ENCODE measurements at regions not wholly inside any gene's neighbourhood (a gene's known extent, or its start where the extent isn't known, plus 50 kb on each side); places are given as distances from the start of the nearest gene placed in this dataset.

- no peak for DNase-seq
These were observed 183.3 kb upstream of the ZP4 start for GRCh38 chr1:238073991-238074390.

- no peak for DNase-seq
These were observed 180.3 kb upstream of the ZP4 start for GRCh38 chr1:238071061-238071460.

- DNase-seq = no peak
These were observed 172.7 kb upstream of the ZP4 start for GRCh38 chr1:238063454-238063853.

- DNase-seq = no peak
These were observed 171.4 kb upstream of the ZP4 start for GRCh38 chr1:238061967-238062613.

GRCh38 chr1:238060061-238060460 lies 169.3 kb upstream of the ZP4 start:
- no peak for DNase-seq

GRCh38 chr1:238052496-238053266 lies 162.0 kb upstream of the ZP4 start:
- no peak for DNase-seq

- no peak for DNase-seq
These were observed 138.4 kb upstream of the ZP4 start for GRCh38 chr1:238029126-238029525.

GRCh38 chr1:238027366-238027765 lies 136.6 kb upstream of the ZP4 start:
- no peak for DNase-seq

- DNase-seq = no peak
These were observed 132.4 kb upstream of the ZP4 start for GRCh38 chr1:238023137-238023536.

- no peak for DNase-seq
These were observed 127.5 kb upstream of the ZP4 start for GRCh38 chr1:238018214-238018613.

GRCh38 chr1:238006779-238007178 lies 116.1 kb upstream of the ZP4 start:
- DNase-seq = no peak

- no peak for DNase-seq
These were observed 114.4 kb upstream of the ZP4 start for GRCh38 chr1:238005116-238005515.

- no peak for DNase-seq
These were observed 111.1 kb upstream of the ZP4 start for GRCh38 chr1:238001818-238002217.

GRCh38 chr1:237999426-238000052 lies 108.8 kb upstream of the ZP4 start:
- no peak for DNase-seq

GRCh38 chr1:237998581-237998980 lies 107.9 kb upstream of the ZP4 start:
- DNase-seq = no peak

GRCh38 chr1:237983496-237983895 lies 92.8 kb upstream of the ZP4 start:
- DNase-seq = no peak

- no peak for DNase-seq
These were observed 90.5 kb upstream of the ZP4 start for GRCh38 chr1:237981223-237981622.

- DNase-seq = no peak
These were observed 85.6 kb upstream of the ZP4 start for GRCh38 chr1:237976331-237976730.

- no peak for DNase-seq
These were observed 85.2 kb upstream of the ZP4 start for GRCh38 chr1:237975903-237976302.

GRCh38 chr1:237975376-237975775 lies 84.7 kb upstream of the ZP4 start:
- DNase-seq = no peak

- DNase-seq = no peak
These were observed 81.5 kb upstream of the ZP4 start for GRCh38 chr1:237972186-237972585.

GRCh38 chr1:237962985-237963384 lies 72.3 kb upstream of the ZP4 start:
- DNase-seq = no peak

- DNase-seq = no peak
These were observed 71.0 kb upstream of the ZP4 start for GRCh38 chr1:237961754-237962153.

- no peak for DNase-seq
These were observed 69.1 kb upstream of the ZP4 start for GRCh38 chr1:237959838-237960237.
